Panc1 (cell line): ENCODE measurements at regions not wholly inside any gene's neighbourhood (a gene's known extent, or its start where the extent isn't known, plus 50 kb on each side); places are given as distances from the start of the nearest gene placed in this dataset.

Source experiments
- ATAC-seq: fragments of 200-7000 bp; cut with Tn5 transposase; 2 replicates; pipeline ENCODE4 v1.9.1; 2020; ENCODE audit warnings: mild to moderate bottlenecking, moderate library complexity
- BruUV-seq: library from RNA; stranded (reverse); fragments of 400-500 nt; replicated peaks from 2 replicates; lab custom pipeline; 2021; lab: Mats Ljungman, UMichigan
- CTCF ChIA-PET: fragments of 300-600 bp; sonication (Branson Sonifier 250); formaldehyde crosslinking; loops from one replicate; lab custom pipeline; 2022; ENCODE audit warnings: antibody characterized with exemption; lab: Charles Lee
- POLR2A ChIA-PET: fragments of 300-600 bp; sonication (Branson Sonifier 250); formaldehyde crosslinking; loops from one replicate; lab custom pipeline; 2022; ENCODE audit warnings: antibody characterized with exemption; lab: Charles Lee
- DNase-seq: peaks from one replicate; pipeline ENCODE4 v3.0.0-alpha.2; 2010; ENCODE audit warnings: low read depth, low spot score
- H3K27ac ChIP-seq: 2 replicates; pipeline ENCODE4 v1.5.1; 2011; ENCODE audit warnings: mild to moderate bottlenecking, low read length, inconsistent platforms
- H3K27me3 ChIP-seq: fragments of 200-500 bp; sonication (Bioruptor generic); 2 replicates; pipeline ENCODE4 v1.6.0; 2014; ENCODE audit warnings: low read length, inconsistent platforms; ENCODE audit not compliant: control insufficient read depth, insufficient read depth
- H3K36me3 ChIP-seq: fragments of 200-500 bp; sonication (Bioruptor generic); 2 replicates; pipeline ENCODE4 v1.5.1; 2014; ENCODE audit warnings: inconsistent platforms, mild to moderate bottlenecking, low read length, moderate library complexity; ENCODE audit not compliant: control insufficient read depth, insufficient read depth
- H3K4me1 ChIP-seq: 2 replicates; pipeline ENCODE4 v1.5.1; 2011; ENCODE audit warnings: inconsistent platforms, mild to moderate bottlenecking, low read length, moderate library complexity; ENCODE audit not compliant: control insufficient read depth, insufficient read depth
- H3K4me3 ChIP-seq, 2 experiments: 2 replicates each; pipeline ENCODE4 v1.5.1; 2011 to 2012; ENCODE audit warnings: low read depth in 2 of 2, low read length in 2 of 2, mild to moderate bottlenecking in 2 of 2, inconsistent platforms in 1 of 2, moderate library complexity in 1 of 2
- H3K9me3 ChIP-seq: fragments of 200-500 bp; sonication (Bioruptor generic); 2 replicates; pipeline ENCODE4 v1.5.1; 2014; ENCODE audit warnings: low read depth, mild to moderate bottlenecking, inconsistent platforms, low read length, moderate library complexity; ENCODE audit not compliant: control insufficient read depth, insufficient read depth
- CTCF ChIP-seq: fragments of 450-650 bp; IDR thresholded peaks from 2 replicates; pipeline ENCODE4 v1.5.1; 2017; ENCODE audit warnings: mild to moderate bottlenecking
- POLR2AphosphoS5 ChIP-seq: IDR thresholded peaks from 2 replicates; pipeline ENCODE4 v1.6.1; 2012; ENCODE audit warnings: mild to moderate bottlenecking, low read depth, low read length, moderate library complexity
- SIN3A ChIP-seq: IDR thresholded peaks from 2 replicates; pipeline ENCODE4 v1.6.1; 2012; ENCODE audit warnings: low read depth, mild to moderate bottlenecking, low read length, moderate library complexity, borderline replicate concordance; ENCODE audit not compliant: insufficient read depth
- TCF7L2 ChIP-seq: IDR thresholded peaks from 2 replicates; pipeline ENCODE4 v1.6.1; 2011; ENCODE audit warnings: mild to moderate bottlenecking, low read depth, low read length, inconsistent platforms
- in situ Hi-C: cut with HindIII; loops from 2 replicates; pipeline ENCODE4 v1.10.0; 2016; ENCODE audit warnings: low sequenced_read_pairs, low pct_unique_long_range_greater_than_20kb
- intact Hi-C: fragments of 100-400 bp; cut with micrococcal nuclease; formaldehyde crosslinking; loops from one replicate; pipeline ENCODE4 v1.10.0; 2022; ENCODE audit not compliant: unreplicated experiment
- TF ChIP-seq, protein P1 (sequence below), 2 experiments: IDR thresholded peaks; 2 replicates each; pipeline ENCODE4 v1.6.1; 2011 to 2012; ENCODE audit warnings: low read depth in 2 of 2, control low read depth in 1 of 2, low read length in 1 of 2, mild to moderate bottlenecking in 1 of 2, moderate library complexity in 1 of 2; ENCODE audit not compliant: insufficient read depth in 1 of 2

GRCh38 chr9:108225149-108225800 is 630.5 kb downstream of the ACTL7B start:
- H3K4me1 ChIP-seq, result no peaks in the 10 kb centered on the region
- H3K36me3 ChIP-seq, result no peaks in the 10 kb centered on the region
- in situ Hi-C loops, result no loop called here
- ATAC-seq, result no peak
- CTCF ChIA-PET, result no interaction called here
- TF ChIP-seq TCF7L2, result no peak
- no peak for TF ChIP-seq POLR2AphosphoS5
- no peak for TF ChIP-seq SIN3A
- TF ChIP-seq, protein P1, sequence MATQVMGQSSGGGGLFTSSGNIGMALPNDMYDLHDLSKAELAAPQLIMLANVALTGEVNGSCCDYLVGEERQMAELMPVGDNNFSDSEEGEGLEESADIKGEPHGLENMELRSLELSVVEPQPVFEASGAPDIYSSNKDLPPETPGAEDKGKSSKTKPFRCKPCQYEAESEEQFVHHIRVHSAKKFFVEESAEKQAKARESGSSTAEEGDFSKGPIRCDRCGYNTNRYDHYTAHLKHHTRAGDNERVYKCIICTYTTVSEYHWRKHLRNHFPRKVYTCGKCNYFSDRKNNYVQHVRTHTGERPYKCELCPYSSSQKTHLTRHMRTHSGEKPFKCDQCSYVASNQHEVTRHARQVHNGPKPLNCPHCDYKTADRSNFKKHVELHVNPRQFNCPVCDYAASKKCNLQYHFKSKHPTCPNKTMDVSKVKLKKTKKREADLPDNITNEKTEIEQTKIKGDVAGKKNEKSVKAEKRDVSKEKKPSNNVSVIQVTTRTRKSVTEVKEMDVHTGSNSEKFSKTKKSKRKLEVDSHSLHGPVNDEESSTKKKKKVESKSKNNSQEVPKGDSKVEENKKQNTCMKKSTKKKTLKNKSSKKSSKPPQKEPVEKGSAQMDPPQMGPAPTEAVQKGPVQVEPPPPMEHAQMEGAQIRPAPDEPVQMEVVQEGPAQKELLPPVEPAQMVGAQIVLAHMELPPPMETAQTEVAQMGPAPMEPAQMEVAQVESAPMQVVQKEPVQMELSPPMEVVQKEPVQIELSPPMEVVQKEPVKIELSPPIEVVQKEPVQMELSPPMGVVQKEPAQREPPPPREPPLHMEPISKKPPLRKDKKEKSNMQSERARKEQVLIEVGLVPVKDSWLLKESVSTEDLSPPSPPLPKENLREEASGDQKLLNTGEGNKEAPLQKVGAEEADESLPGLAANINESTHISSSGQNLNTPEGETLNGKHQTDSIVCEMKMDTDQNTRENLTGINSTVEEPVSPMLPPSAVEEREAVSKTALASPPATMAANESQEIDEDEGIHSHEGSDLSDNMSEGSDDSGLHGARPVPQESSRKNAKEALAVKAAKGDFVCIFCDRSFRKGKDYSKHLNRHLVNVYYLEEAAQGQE (IDR thresholded peaks at IDR 0.05; ENCODE audit: insufficient read depth in 1 of 2, low read depth in 2 of 2, low read length in 1 of 2), result no peak
- TF ChIP-seq CTCF, result no peak
- no peaks in the 10 kb centered on the region for H3K9me3 ChIP-seq
- no peak overlapping the region for H3K4me3 ChIP-seq
- BruUV-seq, result no TSS peak
- H3K27ac ChIP-seq, result no peak overlapping the region
- no peaks in the 10 kb centered on the region for H3K27me3 ChIP-seq
- intact Hi-C loops, result no loop called here
- DNase-seq, result no peak
- POLR2A ChIA-PET, result no interaction called here

DNA sequence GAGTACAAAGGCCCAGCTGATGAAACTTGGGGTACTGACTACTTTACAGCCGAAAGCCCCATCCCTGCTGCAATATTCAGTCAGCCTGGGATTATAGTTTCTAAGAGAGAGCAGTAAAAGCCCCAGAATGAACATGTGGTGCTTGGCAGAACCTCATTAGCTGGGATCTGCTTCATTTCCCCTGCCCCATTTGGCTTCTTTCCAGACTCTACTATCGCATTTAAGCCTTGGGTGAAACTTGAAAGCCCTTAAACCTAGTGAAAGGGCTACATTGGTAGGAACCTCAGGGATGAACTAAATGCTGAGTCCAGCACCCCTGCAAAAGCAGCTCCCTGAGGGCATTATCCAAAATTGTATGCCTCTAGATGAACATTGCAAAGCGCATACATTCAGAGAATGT is 631.1 kb downstream of the ACTL7B start:
- no peaks in the 10 kb centered on the region for H3K27me3 ChIP-seq
- no TSS peak for BruUV-seq
- CTCF ChIA-PET, result no interaction called here
- no peak overlapping the region for H3K4me3 ChIP-seq
- H3K36me3 ChIP-seq, result no peaks in the 10 kb centered on the region
- ATAC-seq (no peak), DNase-seq (no peak)
- POLR2A ChIA-PET, result no interaction called here
- in situ Hi-C loops, result no loop called here
- no peak overlapping the region for H3K27ac ChIP-seq
- no peaks in the 10 kb centered on the region for H3K9me3 ChIP-seq
- intact Hi-C loops, result no loop called here
- no peaks in the 10 kb centered on the region for H3K4me1 ChIP-seq
- TF ChIP-seq TCF7L2, result no peak
- TF ChIP-seq, protein P1 (IDR thresholded peaks at IDR 0.05; ENCODE audit: insufficient read depth in 1 of 2, low read depth in 2 of 2, low read length in 1 of 2), result no peak
- TF ChIP-seq CTCF, result no peak
- TF ChIP-seq SIN3A, result no peak
- no peak for TF ChIP-seq POLR2AphosphoS5
